ENCODE measurements at regions not wholly inside any gene's neighbourhood (a gene's known extent, or its start where the extent isn't known, plus 50 kb on each side); places are given as distances from the start of the nearest gene placed in this dataset.
"Not testable (repeated sequence)": the region's sequence is repeated elsewhere in the genome, so short reads cannot be mapped to it uniquely, and the experiment has no call there.

DNA sequence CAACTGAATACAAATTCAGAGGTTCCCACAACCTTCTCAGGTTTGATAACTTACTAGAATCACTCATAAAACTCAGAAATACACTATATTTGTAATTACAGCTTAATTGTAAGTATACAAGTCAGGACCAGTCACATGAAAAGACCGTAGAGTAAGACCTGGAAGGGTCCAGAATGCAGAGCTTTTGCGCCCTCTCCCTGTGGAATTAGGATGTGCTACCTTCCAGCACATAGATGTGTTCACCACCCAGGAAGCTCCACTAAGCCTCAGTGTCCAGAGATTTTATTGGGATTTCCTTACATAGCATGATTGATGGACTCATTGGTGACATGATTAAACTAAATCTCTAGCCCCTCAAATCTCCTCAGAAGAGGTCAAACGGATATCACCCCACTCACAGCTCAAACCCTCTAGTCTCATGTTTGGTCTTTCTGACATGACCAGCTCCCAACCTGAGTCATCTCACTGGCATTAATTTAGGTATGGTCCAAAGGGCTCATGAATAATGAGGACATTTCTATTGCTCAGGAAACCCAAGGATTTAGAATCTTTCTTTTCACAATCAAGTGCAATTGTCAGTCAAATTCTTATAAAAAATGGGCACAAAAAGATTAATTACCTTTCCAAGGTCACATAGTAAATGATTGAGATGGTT, 77.2 kb upstream of the UBASH3B start:
- H3K27ac ChIP-seq (ENCODE audit: low read depth, low read length), result no peak overlapping the region
- no peak overlapping the region for H3K4me3 ChIP-seq (ENCODE audit: low read length)
- H3K36me3 ChIP-seq (ENCODE audit: control insufficient read depth, insufficient read depth, low read length), result no peaks in the 10 kb centered on the region
- H3K4me1 ChIP-seq (ENCODE audit: control insufficient read depth, insufficient read depth, low read length), result no peaks in the 10 kb centered on the region
- no peaks in the 10 kb centered on the region for H3K27me3 ChIP-seq (ENCODE audit: control insufficient read depth, insufficient read depth, low read length)
- no peak overlapping the region for H3K9ac ChIP-seq (ENCODE audit: low read length)

DNA sequence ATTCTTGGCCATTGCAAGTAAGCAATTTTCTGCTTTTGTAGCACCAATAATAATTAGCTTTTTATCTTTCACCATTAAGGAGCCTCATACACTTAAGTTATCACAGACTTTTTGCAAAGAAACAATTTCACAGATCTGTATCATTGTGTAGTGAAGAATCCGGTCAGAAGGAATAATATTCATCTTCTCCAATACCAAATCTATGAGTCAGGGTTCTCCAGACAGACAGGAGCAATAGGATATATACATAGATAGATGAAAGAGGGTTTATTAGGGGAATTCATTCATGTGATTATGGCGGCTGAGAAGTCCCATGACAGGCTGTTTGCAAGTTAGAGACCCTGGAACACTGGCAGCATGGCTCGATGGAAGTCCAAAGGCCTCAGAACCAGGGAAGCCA, 82.9 kb upstream of the UBASH3B start:
- no peaks in the 10 kb centered on the region for H3K27me3 ChIP-seq (ENCODE audit: control insufficient read depth, insufficient read depth, low read length)
- H3K9ac ChIP-seq (ENCODE audit: low read length), result no peak overlapping the region
- H3K4me3 ChIP-seq (ENCODE audit: low read length), result no peak overlapping the region
- H3K36me3 ChIP-seq (ENCODE audit: control insufficient read depth, insufficient read depth, low read length), result no peaks in the 10 kb centered on the region
- H3K27ac ChIP-seq (ENCODE audit: low read depth, low read length), result no peak overlapping the region
- no peaks in the 10 kb centered on the region for H3K4me1 ChIP-seq (ENCODE audit: control insufficient read depth, insufficient read depth, low read length)

DNA sequence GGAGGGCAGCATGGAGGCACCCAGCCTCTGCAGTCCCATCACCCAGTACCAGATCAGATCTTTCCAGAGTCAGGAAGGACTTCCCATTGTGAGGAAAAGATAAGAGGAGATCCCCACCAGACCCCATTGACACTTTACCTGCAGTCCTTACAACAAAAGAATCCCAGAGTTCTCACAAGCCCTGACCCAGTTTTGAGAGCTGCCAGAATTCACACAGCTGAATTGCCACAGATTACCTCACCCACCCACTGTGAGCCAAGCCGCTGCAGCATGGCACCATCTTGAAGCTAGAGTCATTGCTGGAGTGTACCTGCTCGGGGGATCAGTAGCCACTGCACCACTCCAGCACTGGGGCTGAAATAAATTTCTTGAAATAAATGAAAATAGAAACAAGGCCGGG, 91.8 kb upstream of the UBASH3B start:
- Histone ChIP-seq H3K27ac (ENCODE audit: low read depth, low read length) (no peak overlapping the region), H3K36me3 (ENCODE audit: control insufficient read depth, insufficient read depth, low read length) (no peaks in the 10 kb centered on the region), H3K4me3 (ENCODE audit: low read length) (no peak overlapping the region), H3K4me1 (ENCODE audit: control insufficient read depth, insufficient read depth, low read length) (no peaks in the 10 kb centered on the region), H3K9ac (ENCODE audit: low read length) (no peak overlapping the region), H3K27me3 (ENCODE audit: control insufficient read depth, insufficient read depth, low read length) (no peaks in the 10 kb centered on the region)

DNA sequence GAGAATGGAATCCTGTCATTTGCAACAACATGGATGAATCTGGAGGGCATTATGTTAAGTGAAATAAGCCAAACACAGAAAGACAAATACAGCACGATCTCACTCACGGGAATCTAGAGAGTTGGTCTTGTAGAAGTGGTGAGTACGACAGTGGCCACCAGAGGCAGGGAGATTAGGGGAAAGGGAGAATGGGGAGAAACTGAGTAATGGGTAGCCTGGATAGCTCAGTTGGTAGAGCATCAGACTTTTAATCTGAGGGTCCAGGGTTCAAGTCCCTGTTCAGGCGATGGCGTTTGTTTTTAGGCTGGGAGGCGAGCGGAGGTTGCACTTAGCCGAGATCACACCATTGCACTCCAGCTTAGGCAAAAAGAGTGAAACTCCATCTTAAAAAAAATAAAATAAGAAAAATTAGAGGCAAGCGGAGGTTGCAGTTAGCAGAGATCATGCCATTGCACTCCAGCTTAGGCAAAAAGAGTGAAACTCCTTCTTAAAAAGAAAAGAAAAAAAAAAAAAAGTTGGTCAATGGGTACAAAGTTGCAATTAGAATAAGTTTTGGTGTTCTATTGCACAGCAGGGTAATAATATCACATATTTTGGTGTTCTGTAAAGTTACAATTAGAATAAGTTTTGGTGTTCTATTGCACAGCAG, 95.7 kb upstream of the UBASH3B start:
- Histone ChIP-seq H3K9ac (ENCODE audit: low read length) (no peak overlapping the region), H3K36me3 (ENCODE audit: control insufficient read depth, insufficient read depth, low read length) (no peaks in the 10 kb centered on the region), H3K27ac (ENCODE audit: low read depth, low read length) (no peak overlapping the region), H3K27me3 (ENCODE audit: control insufficient read depth, insufficient read depth, low read length) (no peaks in the 10 kb centered on the region), H3K4me3 (ENCODE audit: low read length) (no peak overlapping the region), H3K4me1 (ENCODE audit: control insufficient read depth, insufficient read depth, low read length) (no peaks in the 10 kb centered on the region)

DNA sequence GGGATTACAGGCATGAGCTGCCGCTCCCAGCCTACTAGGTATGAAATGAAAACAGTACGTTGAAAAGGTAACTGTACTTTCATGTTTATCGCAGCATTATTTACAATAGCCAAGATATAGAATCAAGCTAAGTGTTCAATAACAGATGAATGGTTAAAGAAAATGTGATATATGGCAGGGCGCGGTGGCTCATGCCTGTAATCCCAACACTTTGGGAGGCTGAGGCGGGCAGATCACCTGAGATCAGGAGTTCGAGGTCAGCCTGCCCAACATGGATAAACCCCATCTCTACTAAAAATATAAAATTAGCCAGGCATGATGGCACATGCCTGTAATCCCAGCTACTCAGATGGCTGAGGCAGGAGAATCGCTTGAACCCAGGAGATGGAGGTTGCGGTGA, 96.3 kb upstream of the UBASH3B start:
- not testable (repeated sequence) for H3K27me3 ChIP-seq (ENCODE audit: control insufficient read depth, insufficient read depth, low read length); H3K27ac ChIP-seq (ENCODE audit: low read depth, low read length); H3K9ac ChIP-seq (ENCODE audit: low read length); H3K4me3 ChIP-seq (ENCODE audit: low read length); H3K4me1 ChIP-seq (ENCODE audit: control insufficient read depth, insufficient read depth, low read length); H3K36me3 ChIP-seq (ENCODE audit: control insufficient read depth, insufficient read depth, low read length)

DNA sequence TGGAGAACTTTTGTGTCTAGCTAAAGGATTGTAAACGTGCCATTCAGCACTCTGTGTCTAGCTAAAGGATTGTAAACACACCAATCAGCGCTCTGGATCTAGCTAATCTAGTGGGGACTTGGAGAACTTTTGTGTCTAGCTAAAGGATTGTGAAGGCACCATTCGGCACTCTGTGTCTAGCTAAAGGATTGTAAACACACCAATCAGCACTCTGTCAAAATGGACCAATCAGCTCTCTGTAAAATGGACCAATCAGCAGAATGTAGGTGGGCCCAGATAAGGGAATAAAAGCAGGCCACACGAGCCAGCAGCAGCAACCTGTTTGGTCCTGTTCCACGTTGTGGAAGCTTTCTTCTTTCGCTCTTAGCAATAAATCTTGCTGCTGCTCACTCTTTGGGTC, 98.4 kb upstream of the UBASH3B start:
- not testable (repeated sequence) for H3K36me3 ChIP-seq (ENCODE audit: control insufficient read depth, insufficient read depth, low read length); H3K4me3 ChIP-seq (ENCODE audit: low read length); H3K9ac ChIP-seq (ENCODE audit: low read length); H3K27me3 ChIP-seq (ENCODE audit: control insufficient read depth, insufficient read depth, low read length); H3K27ac ChIP-seq (ENCODE audit: low read depth, low read length); H3K4me1 ChIP-seq (ENCODE audit: control insufficient read depth, insufficient read depth, low read length)

DNA sequence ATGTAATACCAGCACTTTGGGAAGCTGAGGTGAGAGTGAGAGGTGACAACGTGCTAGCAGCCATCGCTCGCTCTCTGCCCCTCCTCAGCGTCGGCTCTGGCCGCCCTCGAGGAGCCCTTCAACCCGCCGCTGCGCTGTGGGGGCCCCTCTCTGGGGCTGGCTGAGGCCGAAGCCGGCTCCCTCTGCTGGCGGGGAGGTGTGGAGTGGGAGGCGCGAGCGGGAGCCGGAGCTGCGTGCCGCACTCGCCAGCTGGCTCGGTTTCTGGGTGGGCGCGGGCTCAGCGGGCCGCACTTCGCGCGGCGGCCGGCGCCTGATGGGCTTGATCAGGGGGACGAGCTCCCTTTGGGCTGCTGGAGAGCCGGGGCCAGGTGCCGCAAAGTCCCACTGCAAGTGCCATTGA, 98.9 kb upstream of the UBASH3B start:
- Histone ChIP-seq H3K9ac (ENCODE audit: low read length) (no peak overlapping the region), H3K4me1 (ENCODE audit: control insufficient read depth, insufficient read depth, low read length) (no peaks in the 10 kb centered on the region), H3K4me3 (ENCODE audit: low read length) (peak overlapping the region; percentile 21), H3K27me3 (ENCODE audit: control insufficient read depth, insufficient read depth, low read length) (no peaks in the 10 kb centered on the region), H3K27ac (ENCODE audit: low read depth, low read length) (no peak overlapping the region), H3K36me3 (ENCODE audit: control insufficient read depth, insufficient read depth, low read length) (no peaks in the 10 kb centered on the region)

DNA sequence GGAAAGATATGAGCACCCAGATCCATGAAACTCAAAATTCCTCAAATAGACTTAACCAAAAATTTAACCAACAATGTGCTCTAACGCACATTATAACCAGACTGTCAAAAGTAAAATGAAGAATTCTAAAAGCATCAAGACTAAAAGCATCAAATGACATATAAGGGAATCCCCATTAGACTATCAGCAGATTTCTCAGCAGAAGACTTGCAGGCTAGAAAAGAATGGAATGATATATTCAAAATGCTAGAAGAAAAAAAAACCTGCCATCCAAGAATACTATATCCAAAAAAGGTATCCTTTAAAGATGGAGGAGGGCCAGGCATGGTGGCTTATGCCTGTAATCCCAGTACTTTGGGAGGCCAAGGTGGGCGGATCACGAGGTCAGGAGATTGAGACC, 117.5 kb upstream of the UBASH3B start:
- Histone ChIP-seq H3K36me3 (ENCODE audit: control insufficient read depth, insufficient read depth, low read length) (no peaks in the 10 kb centered on the region), H3K4me3 (ENCODE audit: low read length) (no peak overlapping the region), H3K9ac (ENCODE audit: low read length) (no peak overlapping the region), H3K4me1 (ENCODE audit: control insufficient read depth, insufficient read depth, low read length) (no peaks in the 10 kb centered on the region), H3K27ac (ENCODE audit: low read depth, low read length) (no peak overlapping the region), H3K27me3 (ENCODE audit: control insufficient read depth, insufficient read depth, low read length) (no peaks in the 10 kb centered on the region)

DNA sequence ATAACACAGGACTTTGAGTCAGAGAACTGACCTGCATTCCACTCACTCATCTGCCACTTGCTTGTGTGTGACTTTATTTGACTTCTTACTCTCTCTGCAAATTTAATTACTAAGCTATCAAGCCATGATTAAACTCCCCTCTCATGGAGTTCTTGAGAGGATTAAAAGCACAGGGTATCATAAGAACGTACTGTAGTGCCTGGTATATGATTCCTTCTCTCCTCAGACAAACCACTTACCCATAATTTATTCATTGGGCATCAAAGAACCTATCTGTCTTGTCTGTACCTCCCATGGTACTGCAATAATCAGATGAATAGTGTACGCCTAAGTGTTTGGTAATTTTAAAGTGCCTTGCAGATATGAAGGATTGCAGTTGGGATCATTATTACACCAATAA, 130.6 kb upstream of the UBASH3B start:
- Histone ChIP-seq H3K4me1 (ENCODE audit: control insufficient read depth, insufficient read depth, low read length) (peaks cover 3% of the 10 kb centered on the region), H3K4me3 (ENCODE audit: low read length) (no peak overlapping the region), H3K36me3 (ENCODE audit: control insufficient read depth, insufficient read depth, low read length) (no peaks in the 10 kb centered on the region), H3K27me3 (ENCODE audit: control insufficient read depth, insufficient read depth, low read length) (no peaks in the 10 kb centered on the region), H3K27ac (ENCODE audit: low read depth, low read length) (no peak overlapping the region), H3K9ac (ENCODE audit: low read length) (no peak overlapping the region)

DNA sequence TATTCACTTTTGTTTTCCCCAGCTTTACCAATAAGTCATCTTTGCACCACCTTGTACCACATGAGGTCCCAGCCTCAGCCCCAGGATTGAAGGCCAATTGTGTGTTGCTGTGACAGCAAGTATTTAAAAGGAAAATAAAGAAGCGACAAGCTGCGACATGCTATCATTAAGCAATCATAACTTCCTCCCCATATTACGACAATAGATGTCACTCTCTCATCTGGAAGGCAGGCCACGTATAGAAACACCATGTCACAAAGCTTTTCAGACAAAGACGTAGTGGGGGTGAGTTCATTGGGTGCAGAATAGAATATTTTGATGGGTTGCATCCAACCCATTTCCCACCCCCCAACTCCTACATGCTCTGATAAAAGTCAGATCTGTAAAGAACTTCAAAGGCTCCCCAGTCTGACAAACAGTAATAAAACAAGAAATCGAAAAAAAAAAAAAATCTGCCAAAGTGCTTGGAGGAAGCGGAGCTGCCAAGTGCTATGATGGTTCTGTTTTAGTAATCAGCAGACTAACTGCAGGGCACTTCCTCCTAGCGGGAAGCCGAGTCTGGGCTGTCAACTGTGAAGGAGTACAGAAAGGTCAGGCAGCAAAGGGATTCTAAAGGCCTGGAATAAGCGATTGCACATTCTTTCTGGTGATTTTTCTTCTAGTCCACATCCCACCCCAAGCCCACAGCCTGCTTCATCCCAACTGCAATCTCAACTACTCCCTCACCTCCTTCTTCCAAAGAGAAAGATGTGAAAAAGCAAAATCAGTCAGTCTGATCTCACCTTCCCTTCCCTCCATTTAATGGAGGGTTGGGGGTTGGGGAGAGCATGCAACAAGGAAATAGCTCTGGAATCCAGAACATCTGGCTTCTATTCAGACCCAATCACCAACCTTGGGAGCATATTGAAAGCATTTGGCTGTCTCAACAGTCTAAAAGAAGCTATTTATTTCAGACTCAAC, 131.4 kb upstream of the UBASH3B start:
- no peaks in the 10 kb centered on the region for H3K36me3 ChIP-seq (ENCODE audit: control insufficient read depth, insufficient read depth, low read length)
- no peak overlapping the region for H3K27ac ChIP-seq (ENCODE audit: low read depth, low read length)
- no peak overlapping the region for H3K4me3 ChIP-seq (ENCODE audit: low read length)
- peaks cover 3% of the 10 kb centered on the region for H3K4me1 ChIP-seq (ENCODE audit: control insufficient read depth, insufficient read depth, low read length)
- H3K9ac ChIP-seq (ENCODE audit: low read length), result no peak overlapping the region
- H3K27me3 ChIP-seq (ENCODE audit: control insufficient read depth, insufficient read depth, low read length), result no peaks in the 10 kb centered on the region

DNA sequence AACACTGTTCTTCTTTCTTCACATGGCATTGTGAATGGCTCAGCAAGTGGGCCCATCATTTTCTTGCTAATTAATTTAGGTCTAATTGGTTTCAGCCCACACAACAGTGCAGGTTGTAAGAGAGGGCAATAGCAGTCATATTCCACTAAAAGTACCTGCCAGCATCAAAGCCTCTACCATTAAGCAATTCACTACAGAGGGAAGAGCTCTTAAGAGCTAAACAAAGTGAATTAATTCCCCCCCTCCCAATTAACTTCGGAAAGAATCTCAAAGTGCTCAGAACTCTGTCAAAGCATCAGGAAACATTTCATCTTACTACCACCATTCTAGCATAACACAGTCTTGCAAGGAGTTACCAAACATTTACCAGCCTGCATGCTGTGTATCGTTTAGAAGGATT, 133.9 kb upstream of the UBASH3B start:
- Histone ChIP-seq H3K27ac (ENCODE audit: low read depth, low read length) (no peak overlapping the region), H3K27me3 (ENCODE audit: control insufficient read depth, insufficient read depth, low read length) (no peaks in the 10 kb centered on the region), H3K36me3 (ENCODE audit: control insufficient read depth, insufficient read depth, low read length) (no peaks in the 10 kb centered on the region), H3K4me3 (ENCODE audit: low read length) (no peak overlapping the region), H3K9ac (ENCODE audit: low read length) (no peak overlapping the region), H3K4me1 (ENCODE audit: control insufficient read depth, insufficient read depth, low read length) (peaks cover 3% of the 10 kb centered on the region)

DNA sequence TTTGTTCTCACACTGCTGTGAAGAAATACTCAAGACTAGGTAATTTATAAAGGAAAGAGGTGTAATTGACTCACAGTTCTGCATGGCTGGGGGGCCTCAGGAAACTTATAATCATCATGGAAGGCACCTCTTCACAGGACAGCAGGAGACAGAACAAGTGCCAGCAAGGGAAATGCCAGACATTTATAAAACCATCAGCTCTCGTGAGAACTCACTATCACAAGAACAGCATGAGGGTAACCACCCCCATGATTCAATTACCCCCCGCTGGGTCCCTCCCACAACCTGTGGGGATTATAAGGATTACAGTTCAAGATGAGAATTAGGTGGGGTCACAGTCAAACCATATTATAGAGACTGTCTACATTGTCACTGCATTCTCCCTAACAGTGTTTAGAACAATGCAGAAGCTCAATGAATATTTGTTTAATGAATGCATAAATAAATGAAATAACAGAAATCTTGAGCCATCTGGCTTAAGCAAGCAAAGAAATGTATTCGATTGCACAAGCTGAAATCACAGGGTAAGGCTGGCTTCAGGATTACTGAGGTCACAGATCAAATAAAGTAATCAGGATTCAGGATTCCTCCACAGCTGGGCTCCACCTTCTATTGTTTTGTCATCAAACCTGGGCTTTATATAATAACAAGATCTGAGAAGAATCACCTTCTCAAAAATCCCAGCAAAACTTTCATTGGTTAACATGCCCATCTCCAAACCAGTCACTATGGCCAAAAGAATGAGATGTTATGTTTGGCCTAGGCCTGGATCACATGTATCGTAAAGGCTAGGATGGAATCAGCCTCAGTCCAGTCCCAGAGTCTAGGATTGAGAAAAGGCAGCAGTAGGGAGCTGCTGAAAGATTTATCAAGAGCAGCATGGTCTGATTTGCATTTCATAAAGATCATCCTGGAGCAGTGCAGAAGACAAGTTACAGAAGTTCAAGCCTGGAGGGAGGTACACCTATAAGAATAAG, 137.8 kb upstream of the UBASH3B start:
- no peaks in the 10 kb centered on the region for H3K4me1 ChIP-seq (ENCODE audit: control insufficient read depth, insufficient read depth, low read length)
- H3K36me3 ChIP-seq (ENCODE audit: control insufficient read depth, insufficient read depth, low read length), result no peaks in the 10 kb centered on the region
- no peaks in the 10 kb centered on the region for H3K27me3 ChIP-seq (ENCODE audit: control insufficient read depth, insufficient read depth, low read length)
- H3K9ac ChIP-seq (ENCODE audit: low read length), result no peak overlapping the region
- H3K4me3 ChIP-seq (ENCODE audit: low read length), result no peak overlapping the region
- no peak overlapping the region for H3K27ac ChIP-seq (ENCODE audit: low read depth, low read length)

All from rectal smooth muscle tissue (tissue), 1 donor.